HFFc6 (cell line): ENCODE measurements at regions not wholly inside any gene's neighbourhood (a gene's known extent, or its start where the extent isn't known, plus 50 kb on each side); places are given as distances from the start of the nearest gene placed in this dataset.
"Not testable (repeated sequence)": the region's sequence is repeated elsewhere in the genome, so short reads cannot be mapped to it uniquely, and the experiment has no call there.

Source experiments
- DNase-seq: peaks from one replicate; pipeline ENCODE4 v3.0.0-alpha.2; 2018
- H3K27ac Mint-ChIP-seq: 2 replicates; pipeline ENCODE4 v1.8.0; 2020; ENCODE audit warnings: mild to moderate bottlenecking, mixed read lengths
- H3K27me3 Mint-ChIP-seq: 2 replicates; pipeline ENCODE4 v1.8.0; 2021; ENCODE audit warnings: mild to moderate bottlenecking, moderate library complexity, mixed read lengths; ENCODE audit not compliant: insufficient read depth
- H3K36me3 Mint-ChIP-seq: 2 replicates; pipeline ENCODE4 v1.8.0; 2021; ENCODE audit warnings: low read depth, mixed read lengths
- H3K4me1 Mint-ChIP-seq: 2 replicates; pipeline ENCODE4 v1.8.0; 2020; ENCODE audit warnings: low read depth, mixed read lengths
- H3K4me3 Mint-ChIP-seq: 2 replicates; pipeline ENCODE4 v1.8.0; 2020; ENCODE audit warnings: mild to moderate bottlenecking, moderate library complexity, mixed read lengths
- H3K9me3 Mint-ChIP-seq: 2 replicates; pipeline ENCODE4 v1.8.0; 2020; ENCODE audit warnings: mild to moderate bottlenecking, mixed read lengths
- CTCF ChIP-seq: fragments of 200-600 bp; sonication (generic); IDR thresholded peaks from 2 replicates; pipeline ENCODE4 v1.5.0; 2021; ENCODE audit warnings: antibody characterized with exemption, mild to moderate bottlenecking

GRCh38 chr4:119971431-119972084 is 95.1 kb downstream of the MAD2L1 start:
- no peaks in the 10 kb centered on the region for H3K4me1 Mint-ChIP-seq
- no peaks in the 10 kb centered on the region for H3K9me3 Mint-ChIP-seq
- no peak for TF ChIP-seq CTCF
- no peaks in the 10 kb centered on the region; the same call in 1 of the 2 replicates for H3K27me3 Mint-ChIP-seq
- H3K4me3 Mint-ChIP-seq: no peak overlapping the region
- DNase-seq: no peak
- H3K27ac Mint-ChIP-seq: no peak overlapping the region
- no peaks in the 10 kb centered on the region for H3K36me3 Mint-ChIP-seq

DNA sequence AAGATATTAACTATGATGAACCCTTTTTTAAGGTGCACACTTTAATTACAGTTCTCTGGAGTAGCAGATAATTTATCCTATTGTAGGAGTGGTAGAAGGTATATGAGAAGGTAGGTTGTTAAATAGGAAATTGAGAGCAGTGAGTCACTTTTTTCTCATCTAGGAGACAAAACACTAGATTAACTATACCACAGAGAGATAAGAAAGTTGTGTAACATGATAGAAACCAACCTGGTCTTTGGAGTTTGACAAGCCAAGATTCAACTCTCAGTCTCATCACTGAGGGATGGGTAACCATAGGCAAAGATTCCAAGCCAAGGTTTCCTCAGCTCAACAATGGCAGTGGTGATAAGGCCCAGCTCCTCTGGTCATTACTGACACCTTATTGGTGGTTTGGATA is 104.0 kb downstream of the MAD2L1 start:
- H3K9me3 Mint-ChIP-seq: no peaks in the 10 kb centered on the region
- no peak for DNase-seq
- H3K27ac Mint-ChIP-seq: no peak overlapping the region
- no peak for TF ChIP-seq CTCF
- no peak overlapping the region for H3K4me3 Mint-ChIP-seq
- no peaks in the 10 kb centered on the region; the same call in 1 of the 2 replicates for H3K27me3 Mint-ChIP-seq
- H3K4me1 Mint-ChIP-seq: no peaks in the 10 kb centered on the region
- no peaks in the 10 kb centered on the region for H3K36me3 Mint-ChIP-seq

- no peak for TF ChIP-seq CTCF
- H3K27ac Mint-ChIP-seq: no peak overlapping the region
- H3K27me3 Mint-ChIP-seq: no peaks in the 10 kb centered on the region; the same call in 1 of the 2 replicates
- no peaks in the 10 kb centered on the region for H3K4me1 Mint-ChIP-seq
- H3K36me3 Mint-ChIP-seq: no peaks in the 10 kb centered on the region
- H3K4me3 Mint-ChIP-seq: no peak overlapping the region
- peaks cover 6% of the 10 kb centered on the region; the same call in 1 of the 2 replicates for H3K9me3 Mint-ChIP-seq
- no peak for DNase-seq
Measured at GRCh38 chr4:119958983-119959382, 107.7 kb downstream of the MAD2L1 start.

DNA sequence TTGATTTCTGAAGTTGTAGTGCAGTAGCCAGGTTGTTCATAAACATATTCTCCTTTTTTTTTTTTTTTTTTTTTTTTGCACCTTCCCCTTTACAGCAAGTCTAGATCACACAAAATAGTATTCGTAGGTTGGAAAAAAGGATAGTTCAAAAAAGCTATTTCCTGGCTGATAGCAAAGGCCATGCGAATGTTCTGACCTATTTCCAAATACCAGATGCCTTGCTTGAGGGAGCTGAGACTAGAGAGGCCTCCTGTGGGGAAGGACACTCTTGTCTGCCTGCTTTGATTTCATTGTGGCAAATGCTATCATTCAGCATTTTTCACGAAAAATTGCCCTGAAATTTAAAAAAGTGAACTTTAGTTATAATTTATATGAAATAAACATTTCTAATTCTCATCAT is 111.4 kb downstream of the MAD2L1 start:
- no peak for TF ChIP-seq CTCF
- Mint-ChIP-seq H3K36me3 (no peaks in the 10 kb centered on the region), H3K27ac (no peak overlapping the region), H3K4me1 (no peaks in the 10 kb centered on the region), H3K27me3 (no peaks in the 10 kb centered on the region; the same call in 1 of the 2 replicates), H3K4me3 (no peak overlapping the region), H3K9me3 (peaks cover 6% of the 10 kb centered on the region; the same call in 1 of the 2 replicates)
- DNase-seq: no peak

GRCh38 chr4:119954487-119954886 is 112.2 kb downstream of the MAD2L1 start:
- H3K27ac Mint-ChIP-seq, H3K27me3 Mint-ChIP-seq, H3K4me3 Mint-ChIP-seq, DNase-seq, H3K9me3 Mint-ChIP-seq, H3K36me3 Mint-ChIP-seq, H3K4me1 Mint-ChIP-seq: not testable (repeated sequence)

DNA sequence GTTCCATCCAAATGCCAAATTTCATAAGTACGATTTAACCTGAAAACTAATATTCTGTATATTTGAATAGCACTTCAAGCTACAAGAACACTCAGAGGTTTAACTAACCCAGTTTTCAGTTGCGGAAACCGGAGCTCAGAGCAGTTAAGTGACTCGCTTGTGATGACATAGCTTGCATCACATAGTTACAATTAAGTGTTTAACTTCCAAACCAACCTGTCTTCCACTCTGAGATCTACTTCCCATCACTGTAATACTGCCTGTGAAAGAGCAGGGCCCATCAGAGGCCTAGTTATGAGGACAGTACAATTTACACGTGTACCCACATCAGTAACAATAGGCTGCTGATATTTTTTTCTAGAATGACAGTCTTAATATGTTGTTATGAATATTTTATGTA is 120.3 kb downstream of the MAD2L1 start:
- DNase-seq: no peak
- H3K27ac Mint-ChIP-seq: no peak overlapping the region
- TF ChIP-seq CTCF: no peak
- H3K36me3 Mint-ChIP-seq: no peaks in the 10 kb centered on the region
- H3K9me3 Mint-ChIP-seq: no peaks in the 10 kb centered on the region
- no peaks in the 10 kb centered on the region for H3K4me1 Mint-ChIP-seq
- no peaks in the 10 kb centered on the region; the same call in 1 of the 2 replicates for H3K27me3 Mint-ChIP-seq
- no peak overlapping the region for H3K4me3 Mint-ChIP-seq
